Renal pelvis (tissue), 1 donor: ENCODE measurements at regions not wholly inside any gene's neighbourhood (a gene's known extent, or its start where the extent isn't known, plus 50 kb on each side); places are given as distances from the start of the nearest gene placed in this dataset.
"Not testable (repeated sequence)": the region's sequence is repeated elsewhere in the genome, so short reads cannot be mapped to it uniquely, and the experiment has no call there.

Experiments
- DNase-seq: peaks from one replicate; pipeline ENCODE4 v3.0.0-alpha.2; 2013

DNA sequence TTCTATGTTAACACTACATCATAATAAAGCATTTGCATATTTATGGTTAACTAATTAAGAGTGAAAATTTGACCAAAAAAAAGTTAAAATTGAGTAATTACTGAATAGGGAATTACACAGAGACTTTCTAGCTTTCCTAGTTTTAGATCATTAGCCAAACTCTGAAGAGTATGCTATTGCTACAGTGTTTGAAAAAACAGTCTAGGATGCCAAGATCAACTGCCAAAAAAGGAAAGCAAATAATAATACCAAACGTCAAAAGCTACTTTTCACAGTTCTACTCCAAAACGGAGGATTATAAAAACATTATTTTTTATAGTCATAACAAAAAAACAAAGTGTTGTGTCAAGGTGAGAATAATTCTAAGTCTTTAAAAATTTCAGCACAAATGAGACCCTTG, 359.8 kb upstream of the CTSO start:
- DNase-seq: no peak

DNA sequence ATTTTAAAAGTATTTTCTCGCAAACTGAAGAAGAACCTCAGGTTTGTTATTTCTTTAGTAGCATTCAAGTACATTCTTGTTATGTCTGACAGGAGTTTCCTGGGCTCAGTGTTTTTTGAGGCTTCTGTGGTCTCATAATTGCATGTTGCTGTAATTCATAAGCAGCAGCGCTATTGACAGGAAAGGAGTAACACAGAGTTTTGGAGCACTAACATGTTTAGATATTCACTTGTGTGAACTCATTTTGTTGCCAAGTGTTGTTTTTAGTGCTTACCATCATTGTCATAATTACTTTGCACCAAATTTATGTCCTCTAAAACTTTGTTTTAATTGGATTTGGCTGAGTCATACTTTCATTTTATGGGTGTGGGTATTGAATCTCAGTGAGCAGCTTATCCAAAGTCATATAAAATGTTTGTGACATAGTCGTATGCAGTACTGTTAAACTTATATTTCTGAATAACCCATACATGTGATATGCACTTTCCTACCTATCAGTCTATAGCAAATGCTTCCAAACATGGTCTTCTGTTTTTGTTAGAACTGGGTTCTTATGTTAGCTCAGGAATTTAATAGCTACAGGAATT, 358.7 kb upstream of the CTSO start:
- no peak for DNase-seq

DNA sequence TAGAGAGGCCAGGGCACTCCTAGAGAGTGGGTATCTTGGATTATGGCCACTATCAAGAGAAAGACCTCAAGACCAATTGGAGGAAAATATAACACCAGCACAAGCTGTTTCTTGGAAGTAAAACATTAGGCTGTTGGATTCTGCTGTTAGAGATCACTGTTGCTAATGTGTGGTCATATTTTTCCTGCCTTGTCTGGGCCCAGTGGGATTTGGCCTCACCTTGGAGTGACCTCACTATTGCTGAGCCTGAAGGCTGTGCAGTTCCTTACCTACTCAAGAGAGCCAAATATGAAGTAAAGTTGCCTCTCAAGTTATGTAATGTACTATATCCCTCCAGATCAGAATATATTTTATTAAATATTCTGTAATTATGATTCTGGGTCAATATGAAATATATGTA, 355.4 kb upstream of the CTSO start:
- no peak for DNase-seq

DNA sequence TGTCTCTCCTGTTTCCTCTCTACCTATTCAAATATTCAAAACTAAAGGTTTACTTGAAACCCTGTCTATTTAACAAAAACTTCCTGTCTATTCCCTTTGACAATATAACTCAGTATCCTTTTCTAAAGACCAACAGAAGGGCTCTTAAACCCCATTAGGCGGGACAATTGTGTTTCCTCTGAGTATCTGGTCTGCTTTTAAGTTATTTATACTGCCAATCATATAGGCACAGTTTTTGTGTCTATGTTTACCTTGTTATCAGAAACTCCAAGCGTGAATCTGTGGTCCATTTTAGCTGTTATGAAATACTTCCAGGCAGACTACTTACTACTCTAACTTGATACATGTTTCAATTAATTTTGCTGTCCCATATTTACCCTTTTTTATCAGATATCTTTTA, 350.0 kb upstream of the CTSO start:
- no peak for DNase-seq

- DNase-seq: peak; percentile 41
Measured at GRCh38 chr4:156298230-156298629, 344.6 kb upstream of the CTSO start.

DNA sequence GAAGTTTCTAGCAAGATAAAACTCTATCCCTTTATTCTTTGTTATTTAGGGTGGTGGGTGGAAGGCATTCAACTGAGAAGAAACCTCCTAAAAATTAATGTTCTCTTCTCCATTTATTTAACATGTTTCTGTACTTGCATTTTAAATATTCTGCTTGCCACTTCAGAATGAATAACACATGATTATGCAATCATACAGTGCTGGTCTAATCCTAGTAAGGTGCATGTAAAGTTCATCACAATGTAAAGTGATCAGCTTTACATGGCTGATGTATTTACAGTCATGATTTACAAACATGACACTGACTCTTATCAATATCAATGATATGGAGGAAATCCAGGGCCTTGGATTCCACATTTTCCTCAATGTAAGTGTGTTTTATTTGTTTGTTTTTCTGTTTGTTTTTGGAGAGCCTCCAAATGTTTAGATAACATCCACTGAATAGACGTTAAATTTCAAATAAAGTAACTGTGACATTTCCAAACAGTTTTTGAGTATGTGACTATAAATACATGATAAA, 342.1 kb upstream of the CTSO start:
- no peak for DNase-seq

DNA sequence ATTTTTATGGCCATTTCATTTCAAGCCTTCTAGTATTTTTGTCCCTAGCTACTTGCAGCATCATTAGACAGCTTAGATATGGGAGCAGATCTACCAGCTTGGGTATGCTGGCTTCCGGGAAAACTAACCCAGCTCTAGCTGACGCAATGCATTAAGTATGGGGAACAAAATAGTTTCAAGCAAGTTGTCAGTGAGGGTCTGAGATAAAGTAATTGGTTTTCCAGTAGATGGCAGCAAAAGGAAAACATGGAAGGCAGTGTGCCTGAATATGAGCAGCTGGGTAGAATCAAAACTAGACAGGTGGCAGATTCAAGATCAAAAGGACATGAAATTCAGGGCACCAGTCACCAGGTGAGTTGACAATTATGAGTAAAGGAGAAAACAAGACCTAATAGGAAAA, 340.9 kb upstream of the CTSO start:
- DNase-seq: peak; percentile 21

DNA sequence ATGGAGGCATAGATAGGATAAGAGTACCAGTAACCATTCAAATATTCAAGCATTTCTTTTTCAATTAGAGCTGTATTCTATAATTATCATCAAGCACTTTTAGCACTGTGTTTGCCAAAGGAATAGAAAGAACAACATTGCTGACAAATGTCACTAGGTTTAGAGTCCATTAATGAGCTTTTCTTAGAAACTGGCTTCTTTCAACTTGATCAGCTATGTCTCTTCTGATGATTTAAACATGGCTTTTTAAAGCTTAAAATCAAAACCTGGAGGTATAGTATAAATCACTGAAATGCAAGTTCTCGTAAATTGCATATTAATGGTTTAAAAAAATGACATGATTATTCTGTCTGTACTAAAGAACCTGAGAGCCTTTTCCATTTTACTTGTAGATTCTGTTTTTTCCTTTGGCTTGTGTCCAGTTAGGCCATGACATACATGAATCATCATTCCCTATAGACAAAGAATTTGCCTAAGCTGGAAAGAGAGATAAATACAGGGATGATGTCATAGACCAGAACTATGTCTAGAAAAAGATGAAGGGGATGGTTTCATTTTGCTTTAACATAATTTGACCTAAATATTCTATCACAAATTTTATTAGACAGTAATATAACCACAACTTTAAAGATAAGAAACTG, 340.1 kb upstream of the CTSO start:
- peak; percentile 10 for DNase-seq

DNA sequence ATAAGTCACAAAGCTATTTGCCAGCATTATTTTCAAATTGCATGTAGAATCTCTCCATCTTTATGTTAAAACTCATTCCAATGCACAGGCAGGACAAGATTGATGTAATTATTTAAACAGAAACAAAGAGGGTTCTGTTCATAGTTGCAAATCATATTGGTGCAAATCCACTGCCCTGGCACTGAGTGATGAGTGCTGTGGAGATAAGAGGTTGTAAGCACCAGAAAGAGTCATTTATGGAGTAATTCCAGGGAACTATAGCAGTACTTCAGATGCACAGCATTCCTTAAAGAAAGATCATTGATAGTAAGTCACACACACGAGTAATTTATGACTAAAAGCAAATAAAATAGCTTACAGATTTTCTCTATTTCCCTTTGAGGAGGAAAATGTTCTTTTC, 337.7 kb upstream of the CTSO start:
- DNase-seq: no peak

- DNase-seq: no peak
Measured at GRCh38 chr4:156290811-156291210, 337.1 kb upstream of the CTSO start.

DNA sequence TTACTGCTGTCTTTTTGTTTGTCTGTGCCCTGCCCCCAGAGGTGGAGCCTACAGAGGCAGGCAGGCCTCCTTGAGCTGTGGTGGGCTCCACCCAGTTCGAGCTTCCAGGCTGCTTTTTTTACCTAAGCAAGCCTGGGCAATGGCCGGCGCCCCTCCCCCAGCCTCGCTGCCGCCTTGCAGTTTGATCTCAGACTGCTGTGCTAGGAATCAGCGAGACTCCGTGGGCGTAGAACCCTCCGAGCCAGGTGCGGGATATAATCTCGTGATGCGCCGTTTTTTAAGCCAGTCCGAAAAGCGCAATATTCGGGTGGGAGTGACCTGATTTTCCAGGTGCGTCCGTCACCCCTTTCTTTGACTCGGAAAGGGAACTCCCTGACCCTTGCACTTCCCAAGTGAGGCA, 336.4 kb upstream of the CTSO start:
- not testable (repeated sequence) for DNase-seq

DNA sequence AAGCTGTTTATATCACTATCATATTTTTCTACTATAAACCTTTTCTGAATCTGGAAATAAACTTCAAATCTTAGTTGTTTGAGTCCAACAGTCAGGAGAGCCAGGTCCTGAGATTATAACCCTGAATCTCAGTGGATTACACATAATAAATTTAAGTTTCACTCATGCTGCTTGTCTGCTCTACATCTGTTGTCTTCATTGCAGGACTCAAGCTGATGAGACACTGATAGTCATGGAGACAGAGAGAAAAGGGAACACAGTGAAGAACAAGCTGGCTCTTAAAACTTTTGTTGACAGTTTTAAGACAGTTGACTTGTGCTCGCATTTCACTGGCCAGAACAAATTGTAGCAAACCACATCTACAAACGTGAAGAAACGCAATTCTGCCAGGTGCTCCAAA, 327.0 kb upstream of the CTSO start:
- DNase-seq: no peak

- no peak for DNase-seq
Measured at GRCh38 chr4:156265407-156265806, 311.7 kb upstream of the CTSO start.

DNA sequence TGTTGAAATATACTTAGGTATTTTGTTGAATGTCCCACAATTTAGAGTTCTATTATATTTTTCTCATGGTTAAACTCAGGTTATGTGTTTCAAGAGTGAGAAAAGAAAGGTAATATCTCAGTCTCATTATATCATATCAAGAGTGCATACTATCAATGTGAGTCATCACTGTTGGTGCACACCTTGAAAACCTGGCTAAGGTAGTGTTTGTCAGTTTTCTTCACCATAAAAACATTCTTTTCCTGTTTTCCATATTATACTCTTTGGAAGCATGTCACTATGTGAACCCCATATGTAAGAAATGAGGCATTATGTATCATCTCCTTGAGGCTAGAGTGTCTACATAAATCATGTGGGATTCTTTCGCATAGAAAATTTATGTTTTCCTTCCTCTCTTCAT, 307.6 kb upstream of the CTSO start:
- DNase-seq: no peak

GRCh38 chr4:156255230-156256007, 301.8 kb upstream of the CTSO start:
- DNase-seq: no peak

DNA sequence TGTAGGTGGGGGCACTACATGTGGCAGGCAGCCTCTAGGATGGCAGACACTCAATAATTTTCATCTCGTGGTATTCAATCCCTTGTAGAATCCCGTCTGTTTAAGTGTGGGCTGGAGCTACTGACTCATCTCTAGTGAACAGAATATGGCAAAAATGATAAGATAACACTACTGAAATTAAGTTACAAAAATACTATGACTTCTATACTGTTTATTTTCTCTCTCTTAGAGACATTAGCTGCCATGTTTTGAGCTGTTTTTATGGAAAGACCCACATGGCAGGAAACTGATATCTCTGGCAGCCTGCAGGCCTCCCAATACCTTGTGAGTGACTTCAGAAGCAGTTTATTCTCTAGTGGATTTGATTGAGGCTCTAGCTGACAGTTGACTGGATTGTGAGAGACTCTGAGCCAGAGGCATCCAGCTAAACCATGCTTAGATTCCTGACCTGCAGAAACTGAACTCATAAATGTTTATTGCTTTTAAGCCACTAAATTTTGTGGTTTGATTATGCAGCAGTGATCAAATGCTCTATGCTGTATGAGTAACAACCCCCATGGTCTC, 298.8 kb upstream of the CTSO start:
- no peak for DNase-seq

DNA sequence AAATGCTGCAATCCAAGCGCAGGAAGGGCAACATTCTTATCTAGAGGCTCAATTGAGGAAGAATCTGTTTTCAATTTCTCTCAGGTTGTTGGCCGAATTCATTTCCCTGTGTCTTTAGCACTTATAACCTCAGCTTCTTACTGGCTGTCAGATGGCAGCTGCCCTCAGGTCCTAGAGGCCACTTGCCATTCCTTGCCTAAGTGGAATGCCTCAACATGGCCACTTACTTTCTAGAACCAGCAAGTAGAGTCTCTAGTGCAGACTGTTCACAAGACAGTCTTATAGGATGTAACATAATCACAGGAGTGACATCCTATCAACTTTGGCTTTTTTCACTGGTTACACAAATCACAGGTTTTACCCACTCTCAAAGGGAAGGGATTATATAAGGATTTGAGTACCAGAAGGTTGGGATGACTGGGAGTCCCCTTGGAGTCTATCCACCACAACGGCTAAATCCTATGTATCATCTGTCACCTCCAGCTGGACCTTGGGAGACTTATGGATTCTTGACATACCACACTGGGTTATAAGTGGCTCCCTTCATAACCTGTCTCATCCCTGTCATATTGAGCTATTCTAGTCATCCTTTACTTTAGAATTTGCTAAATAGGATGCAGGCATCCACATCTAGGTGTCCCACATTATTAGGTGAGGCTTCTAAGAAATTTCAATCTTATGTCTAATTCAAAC, 297.9 kb upstream of the CTSO start:
- DNase-seq: no peak

GRCh38 chr4:156248917-156249316, 295.3 kb upstream of the CTSO start:
- DNase-seq: no peak

GRCh38 chr4:156247470-156247869, 293.8 kb upstream of the CTSO start:
- DNase-seq: no peak

GRCh38 chr4:156243015-156243414, 289.3 kb upstream of the CTSO start:
- no peak for DNase-seq

DNA sequence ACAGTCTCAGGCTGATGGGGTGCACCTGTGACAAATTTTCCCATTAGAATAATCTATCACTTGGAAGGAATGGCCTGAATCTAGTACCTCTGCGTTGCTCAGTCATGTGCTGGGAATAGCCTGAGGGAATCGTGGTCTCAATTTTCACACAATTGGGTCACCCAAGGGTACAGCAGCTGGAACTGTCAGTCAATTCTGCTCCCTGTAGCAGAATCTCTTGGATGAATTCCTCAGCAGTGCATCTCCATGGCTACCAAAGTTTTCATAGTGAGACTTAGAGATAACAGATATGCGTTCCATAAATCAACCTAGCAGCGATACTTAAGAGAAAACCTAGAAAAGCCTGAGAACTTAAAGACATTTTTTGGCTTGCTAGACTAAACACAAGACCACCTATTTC, 288.7 kb upstream of the CTSO start:
- no peak for DNase-seq

- DNase-seq: no peak
Measured at GRCh38 chr4:156241896-156242295, 288.2 kb upstream of the CTSO start.
